ENCODE measurements at regions not wholly inside any gene's neighbourhood (a gene's known extent, or its start where the extent isn't known, plus 50 kb on each side); places are given as distances from the start of the nearest gene placed in this dataset.

GRCh38 chr2:38446906-38447561 is 70.0 kb upstream of the ATL2 start:
- Histone ChIP-seq H3K4me1 (ENCODE audit: control insufficient read depth, extremely low read depth, insufficient read depth, low read length) (no peaks in the 10 kb centered on the region), H3K9me3 (replicated peaks; ENCODE audit: control insufficient read depth, insufficient read depth, low read length) (no peaks in the 10 kb centered on the region), H3K9ac (replicated peaks; ENCODE audit: extremely low read depth, insufficient read depth, low read length) (no peak overlapping the region), H3K36me3 (ENCODE audit: control insufficient read depth in 2 of 2, extremely low read depth in 1 of 2, insufficient read depth in 2 of 2, low read length in 2 of 2) (no peaks in the 10 kb centered on the region), H4K20me1 (replicated peaks; ENCODE audit: control insufficient read depth, extremely low read depth, insufficient read depth, low read length) (no peaks in the 10 kb centered on the region), H3K27me3 (ENCODE audit: control insufficient read depth in 2 of 2, insufficient read depth in 2 of 2, low read length in 2 of 2) (peaks cover 17 to 20% of the 10 kb centered on the region in 2 experiments), H3K4me3 (replicated peaks in 1 of 3; ENCODE audit: insufficient read depth in 1 of 3, low read depth in 1 of 3, low read length in 3 of 3) (no peak overlapping the region), H3K9me1 (replicated peaks; ENCODE audit: control insufficient read depth, extremely low read depth, insufficient read depth, low read length) (no peaks in the 10 kb centered on the region), H3K79me2 (ENCODE audit: control insufficient read depth, insufficient read depth, low read length) (no peaks in the 10 kb centered on the region), H2AFZ (ENCODE audit: low read depth, low read length) (no peak overlapping the region), H3K4me2 (ENCODE audit: insufficient read depth, low read length) (no peak overlapping the region), H3K27ac (ENCODE audit: insufficient read depth, low read depth, low read length) (no peak overlapping the region)
- ChIA-PET POLR2A (no interaction called here), CTCF (interaction anchor here (0.6 to 1.2 kb wide), 3 partner anchors 71 to 132 kb away, joined by 3 to 5 read pairs (median 4); no protein-coding TSS in a partner anchor)
- no peak for FAIRE-seq
- BruUV-seq (replicated peaks): no TSS peak
- no peak for DNase-seq (ENCODE audit: low read depth, low spot score)
- intact Hi-C loops (cut with micrococcal nuclease) (no loop called here), dilution Hi-C loops (cut with MboI; ENCODE audit: extremely low pct_ligation_motif_present, low sequenced_read_pairs) (no loop called here)
- TF ChIP-seq CTCF (IDR thresholded peaks at IDR 0.05; ENCODE audit: extremely low read depth in 1 of 2, insufficient read depth in 1 of 2, low read depth in 1 of 2, low read length in 2 of 2) (no peak), EZH2 (IDR thresholded peaks at IDR 0.05; ENCODE audit: borderline replicate concordance, low read depth, low read length, severe bottlenecking) (no peak), POLR2A (IDR thresholded peaks at IDR 0.05; ENCODE audit: low read depth, low read length) (no peak), JUN (IDR thresholded peaks at IDR 0.05; ENCODE audit: borderline replicate concordance, insufficient read depth, insufficient read length, low read depth) (no peak), FOS (IDR thresholded peaks at IDR 0.05; ENCODE audit: borderline replicate concordance, insufficient read depth, low read length) (no peak), MYC (IDR thresholded peaks at IDR 0.05; ENCODE audit: low read depth, low read length) (no peak), GATA2 (IDR thresholded peaks at IDR 0.05; ENCODE audit: insufficient read depth, insufficient read length, low read depth, low read length) (no peak), MAX (IDR thresholded peaks at IDR 0.05; ENCODE audit: insufficient read depth, insufficient read length) (no peak), POLR2AphosphoS5 (IDR thresholded peaks at IDR 0.05; ENCODE audit: insufficient read depth, low read depth, low read length) (no peak)
